ENCODE measurements at regions not wholly inside any gene's neighbourhood (a gene's known extent, or its start where the extent isn't known, plus 50 kb on each side); places are given as distances from the start of the nearest gene placed in this dataset.

GRCh38 chr16:86158688-86159360 is 259.9 kb downstream of the IRF8 start:
- no peaks in the 10 kb centered on the region for H3K9me3 ChIP-seq
- 65 to 73% methylated on average over 10 of the region's 10 CpGs for WGBS, 2 donors
- intact Hi-C loops (cut with DNase I) = no loop called here
- H3K4me3 ChIP-seq (replicated peaks in 1 of 3) = no peak overlapping the region
- no peaks in the 10 kb centered on the region for H3K27me3 ChIP-seq
- H3K27ac ChIP-seq = no peak overlapping the region
- TF ChIP-seq POLR2A (IDR thresholded peaks at IDR 0.05) (no peak), CTCF (IDR thresholded peaks at IDR 0.05) (no peak)
- DNase-seq = no peak
- no peaks in the 10 kb centered on the region for H3K36me3 ChIP-seq
- H3K4me1 ChIP-seq = no peaks in the 10 kb centered on the region

- 88 to 91% methylated on average over 2 of the region's 2 CpGs for WGBS, 2 donors
These were observed 266.5 kb downstream of the IRF8 start for GRCh38 chr16:86165479-86165878.

GRCh38 chr16:86166414-86166813 is 267.5 kb downstream of the IRF8 start:
- no peak overlapping the region for H3K4me3 ChIP-seq (replicated peaks in 1 of 3)
- H3K27ac ChIP-seq = no peak overlapping the region
- TF ChIP-seq CTCF (IDR thresholded peaks at IDR 0.05) = no peak
- TF ChIP-seq POLR2A (IDR thresholded peaks at IDR 0.05) = no peak

More at GRCh38 chr16:86165479-86165878, 266.5 kb downstream of the IRF8 start:
- no peaks in the 10 kb centered on the region for H3K9me3 ChIP-seq
- no peaks in the 10 kb centered on the region for H3K27me3 ChIP-seq
- intact Hi-C loops (cut with DNase I) = no loop called here
- H3K27ac ChIP-seq = no peak overlapping the region
- H3K4me1 ChIP-seq = no peaks in the 10 kb centered on the region
- H3K36me3 ChIP-seq = no peaks in the 10 kb centered on the region
- no peak for TF ChIP-seq CTCF (IDR thresholded peaks at IDR 0.05)
- TF ChIP-seq POLR2A (IDR thresholded peaks at IDR 0.05) = no peak
- DNase-seq = no peak
- H3K4me3 ChIP-seq (replicated peaks in 1 of 3) = no peak overlapping the region

GRCh38 chr16:86167061-86167460 is 268.1 kb downstream of the IRF8 start:
- intact Hi-C loops (cut with DNase I) = no loop called here
- H3K27ac ChIP-seq = no peak overlapping the region
- H3K4me3 ChIP-seq (replicated peaks in 1 of 3) = no peak overlapping the region
- no peaks in the 10 kb centered on the region for H3K27me3 ChIP-seq
- H3K9me3 ChIP-seq = no peaks in the 10 kb centered on the region
- TF ChIP-seq CTCF (IDR thresholded peaks at IDR 0.05) (no peak), POLR2A (IDR thresholded peaks at IDR 0.05) (no peak)
- WGBS, 2 donors = 67 to 71% methylated on average over 7 of the region's 7 CpGs
- H3K4me1 ChIP-seq = no peaks in the 10 kb centered on the region
- no peak for DNase-seq
- no peaks in the 10 kb centered on the region for H3K36me3 ChIP-seq

More at GRCh38 chr16:86166414-86166813, 267.5 kb downstream of the IRF8 start:
- intact Hi-C loops (cut with DNase I) = no loop called here
- H3K27me3 ChIP-seq = no peaks in the 10 kb centered on the region
- no peaks in the 10 kb centered on the region for H3K4me1 ChIP-seq
- DNase-seq = no peak
- H3K9me3 ChIP-seq = no peaks in the 10 kb centered on the region
- H3K36me3 ChIP-seq = no peaks in the 10 kb centered on the region

GRCh38 chr16:86170720-86171119 is 271.8 kb downstream of the IRF8 start:
- TF ChIP-seq POLR2A (IDR thresholded peaks at IDR 0.05) = no peak
- no peak for TF ChIP-seq CTCF (IDR thresholded peaks at IDR 0.05)
- Histone ChIP-seq H3K27me3 (no peaks in the 10 kb centered on the region), H3K4me3 (replicated peaks in 1 of 3) (no peak overlapping the region), H3K4me1 (no peaks in the 10 kb centered on the region), H3K27ac (no peak overlapping the region), H3K9me3 (no peaks in the 10 kb centered on the region), H3K36me3 (no peaks in the 10 kb centered on the region)
- intact Hi-C loops (cut with DNase I) = no loop called here
- DNase-seq = no peak
- 91 to 92% methylated on average over 5 of the region's 5 CpGs for WGBS, 2 donors
